OCI-LY1 (cell line): ENCODE measurements at regions not wholly inside any gene's neighbourhood (a gene's known extent, or its start where the extent isn't known, plus 50 kb on each side); places are given as distances from the start of the nearest gene placed in this dataset.

Experiments used
- H2AFZ ChIP-seq: fragments of 200-600 bp; sonication (generic), shearing (Covaris generic); 2 replicates; pipeline ENCODE4 v1.6.0; 2014; ENCODE audit warnings: antibody characterized with exemption, mild to moderate bottlenecking, low read length
- H3F3A ChIP-seq: fragments of 200-600 bp; sonication (generic), shearing (Covaris generic); 2 replicates; pipeline ENCODE4 v1.6.0; 2014; ENCODE audit warnings: mild to moderate bottlenecking, antibody characterized with exemption, low read length, moderate library complexity; ENCODE audit not compliant: insufficient read depth
- H3K27ac ChIP-seq: fragments of 200-600 bp; sonication (generic); 2 replicates; pipeline ENCODE4 v1.5.1; 2014; ENCODE audit warnings: low read length, mixed run types, mild to moderate bottlenecking, low read depth; ENCODE audit not compliant: poor library complexity, severe bottlenecking
- H3K27me3 ChIP-seq: fragments of 200-600 bp; sonication (generic); 2 replicates; pipeline ENCODE4 v1.6.0; 2014; ENCODE audit warnings: antibody characterized with exemption, mild to moderate bottlenecking, low read length, moderate library complexity; ENCODE audit not compliant: insufficient read depth
- H3K36me3 ChIP-seq: fragments of 200-600 bp; sonication (generic); 2 replicates; pipeline ENCODE4 v1.6.1; 2014; ENCODE audit warnings: mild to moderate bottlenecking, antibody characterized with exemption, low read length, moderate library complexity, mixed read lengths; ENCODE audit not compliant: insufficient read depth
- H3K4me1 ChIP-seq: fragments of 200-600 bp; sonication (generic); 2 replicates; pipeline ENCODE4 v1.5.1; 2014; ENCODE audit warnings: mild to moderate bottlenecking, low read length, moderate library complexity; ENCODE audit not compliant: insufficient read depth, severe bottlenecking
- H3K4me2 ChIP-seq: fragments of 200-600 bp; sonication (generic), shearing (Covaris generic); 2 replicates; pipeline ENCODE4 v1.6.1; 2014; ENCODE audit warnings: low read length
- H3K4me3 ChIP-seq: fragments of 200-600 bp; sonication (generic); 2 replicates; pipeline ENCODE4 v1.5.1; 2014; ENCODE audit warnings: low read length, low read depth, mild to moderate bottlenecking, mixed read lengths; ENCODE audit not compliant: poor library complexity, severe bottlenecking
- H3K79me2 ChIP-seq: fragments of 200-600 bp; shearing (Covaris generic); 2 replicates; pipeline ENCODE4 v1.6.1; 2016; ENCODE audit warnings: mixed run types, low read length, mixed read lengths; ENCODE audit not compliant: insufficient read depth
- H3K9ac ChIP-seq: fragments of 200-600 bp; sonication (generic), shearing (Covaris generic); 2 replicates; pipeline ENCODE4 v1.6.1; 2014; ENCODE audit warnings: mild to moderate bottlenecking, low read length, mixed read lengths
- H3K9me2 ChIP-seq: fragments of 200-600 bp; sonication (generic), shearing (Covaris generic); 2 replicates; pipeline ENCODE4 v1.6.1; 2014; ENCODE audit warnings: low read depth, mild to moderate bottlenecking, low read length, mixed read lengths
- H3K9me3 ChIP-seq: fragments of 200-600 bp; shearing (Covaris generic); 2 replicates; pipeline ENCODE4 v1.6.1; 2014; ENCODE audit warnings: low read length, mixed read lengths
- H4K20me1 ChIP-seq: fragments of 200-600 bp; sonication (generic), shearing (Covaris generic); 2 replicates; pipeline ENCODE4 v1.6.0; 2016; ENCODE audit warnings: mild to moderate bottlenecking, low read length; ENCODE audit not compliant: insufficient read depth
- CTCF ChIP-seq: fragments of 200-600 bp; sonication (generic), shearing (Covaris generic); IDR thresholded peaks from 2 replicates; pipeline ENCODE4 v1.5.1; 2017; ENCODE audit warnings: mild to moderate bottlenecking, antibody characterized with exemption, low read length, moderate library complexity, mixed read lengths
- EZH2 ChIP-seq: fragments of 200-600 bp; sonication (generic), shearing (Covaris generic); IDR thresholded peaks from 2 replicates; pipeline ENCODE4 v1.8.0; 2017; ENCODE audit warnings: borderline replicate concordance, mixed run types, mild to moderate bottlenecking, antibody characterized with exemption, low read length, moderate library complexity, mixed read lengths

- no peaks in the 10 kb centered on the region for H3K9me2 ChIP-seq
- H3K36me3 ChIP-seq, result no peaks in the 10 kb centered on the region
- H3K9ac ChIP-seq, result no peak overlapping the region
- no peak overlapping the region for H2AFZ ChIP-seq
- no peaks in the 10 kb centered on the region for H3K4me1 ChIP-seq
- H3K4me3 ChIP-seq, result no peak overlapping the region
- TF ChIP-seq EZH2, result no peak
- no peak for TF ChIP-seq CTCF
- H3K27ac ChIP-seq, result no peak overlapping the region
- no peaks in the 10 kb centered on the region for H4K20me1 ChIP-seq
- no peak overlapping the region for H3K4me2 ChIP-seq
- no peaks in the 10 kb centered on the region for H3K9me3 ChIP-seq
- H3F3A ChIP-seq, result no peaks in the 10 kb centered on the region
- 0 out of 2 replicates have a peak, but pooled peaks cover 5% of the 10 kb centered on the region for H3K27me3 ChIP-seq
- no peaks in the 10 kb centered on the region for H3K79me2 ChIP-seq
Observed at GRCh38 chr20:48456366-48457192, 371.2 kb downstream of the PREX1 start.

GRCh38 chr20:48455651-48456365 is 372.0 kb downstream of the PREX1 start:
- H3K27me3 ChIP-seq, result 0 out of 2 replicates have a peak, but pooled peaks cover 5% of the 10 kb centered on the region
- TF ChIP-seq CTCF, result no peak
- no peak for TF ChIP-seq EZH2
- no peak overlapping the region for H3K27ac ChIP-seq
- H3F3A ChIP-seq, result no peaks in the 10 kb centered on the region
- no peaks in the 10 kb centered on the region for H3K4me1 ChIP-seq
- H3K36me3 ChIP-seq, result no peaks in the 10 kb centered on the region
- H3K79me2 ChIP-seq, result no peaks in the 10 kb centered on the region
- H4K20me1 ChIP-seq, result no peaks in the 10 kb centered on the region
- H3K9me2 ChIP-seq, result no peaks in the 10 kb centered on the region
- H2AFZ ChIP-seq, result no peak overlapping the region
- H3K9ac ChIP-seq, result no peak overlapping the region
- no peak overlapping the region for H3K4me2 ChIP-seq
- no peak overlapping the region for H3K4me3 ChIP-seq
- H3K9me3 ChIP-seq, result no peaks in the 10 kb centered on the region

- H3K4me2 ChIP-seq, result no peak overlapping the region
- no peaks in the 10 kb centered on the region for H3K4me1 ChIP-seq
Observed at GRCh38 chr20:48454671-48455490, 372.9 kb downstream of the PREX1 start.

More at GRCh38 chr20:48454671-48455490, 372.9 kb downstream of the PREX1 start:
- Histone ChIP-seq H3K36me3 (no peaks in the 10 kb centered on the region), H3F3A (no peaks in the 10 kb centered on the region), H3K27me3 (0 out of 2 replicates have a peak, but pooled peaks cover 5% of the 10 kb centered on the region), H2AFZ (no peak overlapping the region), H3K9me3 (no peaks in the 10 kb centered on the region), H3K4me3 (no peak overlapping the region), H3K9me2 (no peaks in the 10 kb centered on the region), H3K9ac (no peak overlapping the region), H3K27ac (no peak overlapping the region), H3K79me2 (no peaks in the 10 kb centered on the region), H4K20me1 (no peaks in the 10 kb centered on the region)
- TF ChIP-seq CTCF, result no peak
- TF ChIP-seq EZH2, result no peak
